SK-N-SH (cell line): ENCODE measurements at regions not wholly inside any gene's neighbourhood (a gene's known extent, or its start where the extent isn't known, plus 50 kb on each side); places are given as distances from the start of the nearest gene placed in this dataset.

Experiments
- CTCF ChIA-PET: fragments of 300-600, 350-600 bp; formaldehyde crosslinking; extraction: SDS; loops from one replicate; lab custom pipeline; 2021; lab: Yijun Ruan, JAX
- POLR2A ChIA-PET: fragments of 350-600 bp; sonication (Branson Sonifier 250); formaldehyde crosslinking; extraction: SDS; loops from one replicate; lab custom pipeline; 2020; ENCODE audit warnings: antibody characterized with exemption, inconsistent platforms; lab: Yijun Ruan, JAX
- DNase-seq: peaks from one replicate; pipeline ENCODE4 v3.0.0; 2012
- H2AFZ ChIP-seq: fragments of 200-600 bp; sonication (generic); 2 replicates; pipeline ENCODE4 v1.8.1; 2016; ENCODE audit warnings: antibody characterized with exemption, mild to moderate bottlenecking, low read depth
- H3F3A ChIP-seq: fragments of 200-600 bp; sonication (generic); replicated peaks from 2 replicates; pipeline ENCODE3; 2016; ENCODE audit warnings: antibody characterized with exemption, mild to moderate bottlenecking; ENCODE audit not compliant: insufficient read depth
- H3K27ac ChIP-seq, 2 experiments: fragments of 200-500 bp in 1 of 2; fragments of 200-600 bp in 1 of 2; sonication (Bioruptor generic) in 1 of 2; sonication (generic), shearing (Covaris generic) in 1 of 2; 2 replicates each; pipeline versions ENCODE4 v1.5.1 to v1.6.1; 2014 to 2016; ENCODE audit warnings: low read depth in 2 of 2, inconsistent platforms in 1 of 2, low read length in 1 of 2, mild to moderate bottlenecking in 1 of 2, mixed read lengths in 1 of 2
- H3K27me3 ChIP-seq: fragments of 200-600 bp; sonication (generic), shearing (Covaris generic); 2 replicates; pipeline ENCODE4 v1.6.1; 2016; ENCODE audit warnings: mixed run types; ENCODE audit not compliant: insufficient read depth
- H3K36me3 ChIP-seq, 2 experiments: fragments of 200-500 bp in 1 of 2; fragments of 200-600 bp in 1 of 2; sonication (Bioruptor generic) in 1 of 2; sonication (generic) in 1 of 2; replicated peaks in 1 of 2; 2 replicates each; pipeline versions ENCODE3 to v1.5.1; 2014 to 2016; ENCODE audit warnings: low read length in 1 of 2, mild to moderate bottlenecking in 1 of 2; ENCODE audit not compliant: insufficient read depth in 2 of 2, control insufficient read depth in 1 of 2
- H3K4me1 ChIP-seq, 2 experiments: fragments of 200-500 bp in 1 of 2; fragments of 200-600 bp in 1 of 2; sonication (Bioruptor generic) in 1 of 2; sonication (generic), shearing (Covaris generic) in 1 of 2; 2 replicates each; pipeline versions ENCODE4 v1.5.1 to v1.6.1; 2014 to 2016; ENCODE audit warnings: low read depth in 1 of 2, low read length in 1 of 2, mixed run types in 1 of 2; ENCODE audit not compliant: insufficient read depth in 2 of 2, control insufficient read depth in 1 of 2
- H3K4me2 ChIP-seq: fragments of 200-600 bp; sonication (generic), shearing (Covaris generic); 2 replicates; pipeline ENCODE4 v1.6.1; 2017; ENCODE audit warnings: mixed run types
- H3K4me3 ChIP-seq, 2 experiments: fragments of 200-500 bp in 1 of 2; fragments of 200-600 bp in 1 of 2; sonication (Bioruptor generic) in 1 of 2; sonication (generic), shearing (Covaris generic) in 1 of 2; 2 replicates each; pipeline versions ENCODE4 v1.5.1 to v1.8.1; 2014 to 2016; ENCODE audit warnings: low read depth in 2 of 2, inconsistent platforms in 1 of 2, low read length in 1 of 2, mild to moderate bottlenecking in 1 of 2, mixed read lengths in 1 of 2, moderate library complexity in 1 of 2
- H3K79me2 ChIP-seq: fragments of 200-600 bp; sonication (generic); 2 replicates; pipeline ENCODE4 v1.8.1; 2017; ENCODE audit warnings: mild to moderate bottlenecking; ENCODE audit not compliant: insufficient read depth
- H3K9ac ChIP-seq: fragments of 200-600 bp; sonication (generic); 2 replicates; pipeline ENCODE4 v1.6.1; 2017; ENCODE audit warnings: mixed run types
- H3K9me2 ChIP-seq: fragments of 200-600 bp; sonication (generic); 2 replicates; pipeline ENCODE4 v1.6.1; 2017; ENCODE audit warnings: mixed run types
- H3K9me3 ChIP-seq: fragments of 200-600 bp; sonication (generic); 2 replicates; pipeline ENCODE4 v1.6.1; 2017; ENCODE audit warnings: mixed run types, mild to moderate bottlenecking, moderate library complexity
- H4K20me1 ChIP-seq: fragments of 200-600 bp; sonication (generic); 2 replicates; pipeline ENCODE4 v1.6.1; 2017; ENCODE audit warnings: mild to moderate bottlenecking, mixed run types; ENCODE audit not compliant: insufficient read depth
- ELF1 ChIP-seq: IDR thresholded peaks from 2 replicates; pipeline ENCODE4 v1.4.0; 2012
- EZH2phosphoT487 ChIP-seq: fragments of 200-600 bp; sonication (generic); IDR thresholded peaks from 2 replicates; pipeline ENCODE4 v1.6.1; 2017; ENCODE audit warnings: low read depth, mixed run types, mild to moderate bottlenecking, antibody characterized with exemption, moderate library complexity, borderline replicate concordance
- FOSL2 ChIP-seq: IDR thresholded peaks from 2 replicates; pipeline ENCODE4 v1.4.0; 2012; ENCODE audit warnings: low read depth, mild to moderate bottlenecking, moderate library complexity, borderline replicate concordance
- IRF3 ChIP-seq: fragments of 150-350 bp; IDR thresholded peaks from 2 replicates; pipeline ENCODE4 v1.6.1; 2016; ENCODE audit warnings: mild to moderate bottlenecking, low read depth, low read length
- JUND ChIP-seq: IDR thresholded peaks from 2 replicates; pipeline ENCODE4 v1.4.0; 2012
- POLR2AphosphoS5 ChIP-seq: IDR thresholded peaks from 2 replicates; pipeline ENCODE4 v1.6.1; 2012; ENCODE audit warnings: low read depth, low read length
- RAD21 ChIP-seq: IDR thresholded peaks from 2 replicates; pipeline ENCODE4 v1.6.1; 2012; ENCODE audit warnings: mild to moderate bottlenecking, low read length
- USF1 ChIP-seq: IDR thresholded peaks from 2 replicates; pipeline ENCODE4 v1.4.0; 2012; ENCODE audit warnings: low read depth, borderline replicate concordance
- ZBTB33 ChIP-seq: IDR thresholded peaks from 2 replicates; pipeline ENCODE4 v1.4.0; 2012; ENCODE audit warnings: low read depth, borderline replicate concordance
- WGBS: methylation state at CpG from one replicate; pipeline ENCODE4 v1.1.6; 2017; ENCODE audit warnings: low lambda C conversion rate; 5-methylcytosine and 5-hydroxymethylcytosine counted together

- H4K20me1 ChIP-seq: no peaks in the 10 kb centered on the region
- POLR2A ChIA-PET: no interaction called here
- CTCF ChIA-PET: no interaction called here
Observed at GRCh38 chr1:184285401-184286087, 101.3 kb upstream of the C1orf21 start.

GRCh38 chr1:184287001-184287400 lies 99.8 kb upstream of the C1orf21 start:
- CTCF ChIA-PET: interaction anchor here (1.0 to 1.4 kb wide), 2 partner anchors 49 to 65 kb away, joined by 3 to 4 read pairs; no protein-coding TSS in a partner anchor

More at GRCh38 chr1:184285401-184286087, 101.3 kb upstream of the C1orf21 start:
- Histone ChIP-seq H3K4me1 (peaks cover 0 to 6% of the 10 kb centered on the region in 2 experiments; a peak in 2 of 4 replicates), H3K27me3 (no peaks in the 10 kb centered on the region), H3F3A (no peaks in the 10 kb centered on the region), H3K79me2 (no peaks in the 10 kb centered on the region), H2AFZ (no peak overlapping the region), H3K9me2 (no peaks in the 10 kb centered on the region), H3K4me2 (no peak overlapping the region), H3K4me3 (no peak overlapping the region), H3K27ac (no peak overlapping the region), H3K9ac (no peak overlapping the region), H3K9me3 (no peaks in the 10 kb centered on the region), H3K36me3 (no peaks in the 10 kb centered on the region)
- 79% methylated on average over 4 of the region's 4 CpGs for WGBS
- TF ChIP-seq JUND: no peak
- no peak for TF ChIP-seq POLR2AphosphoS5
- TF ChIP-seq EZH2phosphoT487: no peak
- no peak for TF ChIP-seq ELF1
- DNase-seq: no peak

More at GRCh38 chr1:184287001-184287400, 99.8 kb upstream of the C1orf21 start:
- Histone ChIP-seq H3K9ac (no peak overlapping the region), H4K20me1 (no peaks in the 10 kb centered on the region), H3K27me3 (no peaks in the 10 kb centered on the region), H3K79me2 (no peaks in the 10 kb centered on the region), H2AFZ (no peak overlapping the region), H3K9me2 (no peaks in the 10 kb centered on the region), H3K4me3 (no peak overlapping the region), H3K36me3 (no peaks in the 10 kb centered on the region), H3K4me1 (peaks cover 0 to 6% of the 10 kb centered on the region in 2 experiments; a peak in 2 of 4 replicates), H3K27ac (no peak overlapping the region), H3F3A (no peaks in the 10 kb centered on the region), H3K4me2 (no peak overlapping the region), H3K9me3 (no peaks in the 10 kb centered on the region)
- no peak for DNase-seq
- POLR2A ChIA-PET: no interaction called here
- TF ChIP-seq RAD21: no peak
- TF ChIP-seq USF1: no peak
- TF ChIP-seq ZBTB33: no peak
- TF ChIP-seq IRF3: no peak
- TF ChIP-seq FOSL2: no peak
- 61% methylated on average over 8 of the region's 8 CpGs for WGBS
